Nephron progenitor cell (in vitro differentiated cells): ENCODE measurements at regions not wholly inside any gene's neighbourhood (a gene's known extent, or its start where the extent isn't known, plus 50 kb on each side); places are given as distances from the start of the nearest gene placed in this dataset.

Source experiments
- DNase-seq: peaks from one replicate; pipeline ENCODE4 v3.0.0; 2021
- H3K27ac Mint-ChIP-seq: 2 replicates; pipeline ENCODE4 v1.8.0; 2021; ENCODE audit warnings: mild to moderate bottlenecking, moderate library complexity, mixed read lengths
- H3K27me3 Mint-ChIP-seq: 2 replicates; pipeline ENCODE4 v1.8.0; 2021; ENCODE audit warnings: mild to moderate bottlenecking, low read depth, mixed read lengths; ENCODE audit not compliant: poor library complexity
- H3K36me3 Mint-ChIP-seq: 2 replicates; pipeline ENCODE4 v1.8.0; 2021; ENCODE audit warnings: low read depth, mixed read lengths
- H3K4me1 Mint-ChIP-seq: 2 replicates; pipeline ENCODE4 v1.8.0; 2021; ENCODE audit warnings: mixed read lengths
- H3K4me3 Mint-ChIP-seq: 2 replicates; pipeline ENCODE4 v1.8.0; 2021; ENCODE audit warnings: mild to moderate bottlenecking, moderate library complexity, mixed read lengths
- H3K9me3 Mint-ChIP-seq: 2 replicates; pipeline ENCODE4 v1.8.0; 2021; ENCODE audit warnings: mild to moderate bottlenecking, moderate library complexity, mixed read lengths
- TF ChIP-seq, protein P1 (sequence below): fragments of 200-600 bp; sonication (generic); IDR thresholded peaks from 2 replicates; pipeline ENCODE4 v1.5.0; 2021; ENCODE audit warnings: antibody characterized with exemption

DNA sequence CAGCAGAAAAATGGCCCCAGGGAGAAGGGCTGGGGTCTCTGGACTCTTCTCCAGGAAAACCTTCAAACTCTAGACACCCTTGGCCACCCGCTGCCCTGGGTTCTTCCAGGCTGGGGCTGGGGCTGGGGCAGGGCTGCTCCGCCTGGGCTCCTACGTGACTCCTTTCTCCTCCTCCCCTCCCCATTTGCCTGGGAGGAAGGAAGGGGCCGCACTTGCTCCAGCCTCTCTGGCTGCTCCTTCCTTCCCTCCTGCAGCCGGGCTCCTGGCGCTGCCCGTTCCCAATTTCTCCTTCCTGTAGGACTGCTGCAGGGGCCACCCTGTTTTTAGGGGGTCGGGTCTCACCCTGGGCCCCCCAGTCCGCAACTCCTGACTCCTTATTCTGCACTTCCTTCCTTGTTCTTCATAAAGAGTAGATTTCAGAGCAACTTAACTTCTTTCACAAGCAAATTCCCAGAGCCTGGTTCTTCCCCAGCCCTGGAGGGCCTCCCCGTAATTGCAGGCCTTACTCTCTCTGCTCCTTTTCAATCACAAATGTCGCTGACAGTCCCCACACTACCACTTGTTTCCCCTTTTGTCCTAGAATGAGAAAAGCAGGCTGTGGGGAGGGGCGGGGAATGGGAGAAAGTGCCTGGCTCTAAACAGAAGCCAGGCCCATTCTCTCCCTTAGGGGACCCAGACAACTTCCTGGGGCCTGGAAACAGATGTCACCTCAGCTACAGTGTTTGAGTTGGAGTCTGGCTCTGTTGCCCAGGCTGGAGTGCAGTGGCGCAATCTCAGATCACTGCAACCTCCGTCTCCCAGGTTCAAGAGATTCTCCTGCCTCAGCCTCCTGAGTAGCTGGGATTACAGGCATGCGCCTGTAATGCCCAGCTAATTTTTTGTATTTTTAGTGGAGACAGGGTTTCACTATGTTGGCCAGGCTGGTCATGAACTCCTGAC is 137.8 kb downstream of the ENGASE start:
- TF ChIP-seq, protein P1, sequence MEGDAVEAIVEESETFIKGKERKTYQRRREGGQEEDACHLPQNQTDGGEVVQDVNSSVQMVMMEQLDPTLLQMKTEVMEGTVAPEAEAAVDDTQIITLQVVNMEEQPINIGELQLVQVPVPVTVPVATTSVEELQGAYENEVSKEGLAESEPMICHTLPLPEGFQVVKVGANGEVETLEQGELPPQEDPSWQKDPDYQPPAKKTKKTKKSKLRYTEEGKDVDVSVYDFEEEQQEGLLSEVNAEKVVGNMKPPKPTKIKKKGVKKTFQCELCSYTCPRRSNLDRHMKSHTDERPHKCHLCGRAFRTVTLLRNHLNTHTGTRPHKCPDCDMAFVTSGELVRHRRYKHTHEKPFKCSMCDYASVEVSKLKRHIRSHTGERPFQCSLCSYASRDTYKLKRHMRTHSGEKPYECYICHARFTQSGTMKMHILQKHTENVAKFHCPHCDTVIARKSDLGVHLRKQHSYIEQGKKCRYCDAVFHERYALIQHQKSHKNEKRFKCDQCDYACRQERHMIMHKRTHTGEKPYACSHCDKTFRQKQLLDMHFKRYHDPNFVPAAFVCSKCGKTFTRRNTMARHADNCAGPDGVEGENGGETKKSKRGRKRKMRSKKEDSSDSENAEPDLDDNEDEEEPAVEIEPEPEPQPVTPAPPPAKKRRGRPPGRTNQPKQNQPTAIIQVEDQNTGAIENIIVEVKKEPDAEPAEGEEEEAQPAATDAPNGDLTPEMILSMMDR, result no peak
- no peak for DNase-seq
- H3K27me3 Mint-ChIP-seq, result peaks cover 38% of the 10 kb centered on the region
- H3K4me3 Mint-ChIP-seq, result no peak overlapping the region
- no peaks in the 10 kb centered on the region for H3K36me3 Mint-ChIP-seq
- H3K4me1 Mint-ChIP-seq, result peaks cover 41% of the 10 kb centered on the region
- peak overlapping the region; percentile 37 for H3K27ac Mint-ChIP-seq
- peaks cover 3% of the 10 kb centered on the region for H3K9me3 Mint-ChIP-seq

DNA sequence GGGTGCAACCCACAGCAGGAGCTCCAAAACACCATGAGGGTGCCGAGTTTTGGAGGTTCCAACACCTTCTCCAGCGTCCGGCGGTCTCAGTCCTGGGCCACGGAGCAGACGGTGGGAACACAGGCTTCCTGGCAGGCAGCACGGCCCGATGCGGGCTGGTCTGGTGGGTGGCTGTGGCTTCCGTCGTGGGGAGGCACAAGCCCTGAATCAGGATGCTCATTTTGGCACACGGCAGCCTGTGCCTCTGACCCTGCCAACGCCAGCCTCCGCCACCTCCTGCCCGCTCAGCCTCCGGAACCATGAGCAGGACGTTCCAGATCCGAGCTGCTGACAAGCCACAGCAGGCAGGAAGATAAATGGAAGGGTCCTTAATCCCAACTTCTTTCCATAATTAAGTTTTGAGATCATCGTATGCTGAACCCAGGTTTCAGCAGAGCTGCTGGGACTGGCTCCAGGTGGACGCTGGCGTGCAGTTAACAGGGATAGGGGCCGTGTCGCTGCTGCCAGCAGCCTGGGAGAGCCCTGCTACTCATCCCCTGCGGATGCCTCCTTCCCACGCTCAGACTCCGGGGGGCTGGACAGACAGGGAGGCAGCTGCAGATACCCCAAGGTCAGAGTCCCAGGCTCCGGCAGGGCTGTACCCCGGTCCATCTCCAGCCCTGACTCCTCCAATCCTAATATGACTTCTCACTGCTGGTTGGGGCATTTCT is 136.6 kb downstream of the ENGASE start:
- Mint-ChIP-seq H3K36me3 (no peaks in the 10 kb centered on the region), H3K4me1 (peaks cover 37% of the 10 kb centered on the region), H3K4me3 (no peak overlapping the region), H3K27ac (no peak overlapping the region), H3K9me3 (peaks cover 3% of the 10 kb centered on the region), H3K27me3 (peaks cover 42% of the 10 kb centered on the region)
- TF ChIP-seq, protein P1, result no peak
- DNase-seq, result no peak

DNA sequence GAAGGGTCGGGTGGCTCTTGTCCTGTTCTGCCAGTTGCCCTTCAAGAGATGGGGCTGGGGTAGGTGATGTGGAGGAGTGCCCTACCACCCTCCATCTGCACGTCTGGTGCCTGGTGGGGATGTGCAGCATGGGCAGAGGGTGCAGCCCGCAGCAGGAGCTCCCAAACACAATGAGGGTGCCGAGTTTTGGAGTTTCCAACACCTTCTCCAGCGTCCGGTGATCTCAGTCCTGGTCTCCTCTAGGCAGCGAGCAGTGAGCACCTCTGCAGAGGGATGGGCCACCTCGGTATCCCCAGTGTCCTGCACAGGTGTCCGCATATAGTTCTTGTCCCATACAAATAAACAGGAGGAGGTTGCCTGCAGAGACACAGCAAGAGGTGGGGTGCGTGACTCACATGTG is 136.0 kb downstream of the ENGASE start:
- peaks cover 42% of the 10 kb centered on the region for H3K27me3 Mint-ChIP-seq

DNA sequence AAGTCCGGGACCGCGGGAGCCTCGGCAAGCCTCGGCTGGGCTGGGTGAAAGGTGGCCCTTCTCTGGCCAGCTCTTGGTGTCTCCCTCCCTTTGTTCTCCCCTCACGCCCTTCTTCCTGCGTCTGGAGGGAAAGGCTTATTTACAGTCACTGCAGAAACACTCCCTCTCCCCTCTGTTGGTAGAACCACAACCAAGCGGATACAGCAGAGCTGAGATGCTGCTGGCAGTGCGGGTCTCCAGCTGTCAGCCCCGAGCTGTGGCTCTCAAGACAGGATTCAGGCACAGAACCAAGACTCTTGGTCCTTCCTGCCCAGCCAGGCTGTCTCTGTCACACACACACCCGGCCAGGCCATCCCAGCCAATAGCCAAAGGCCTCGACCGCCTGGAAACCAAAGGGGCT is 133.3 kb downstream of the ENGASE start:
- TF ChIP-seq, protein P1, result no peak
- Mint-ChIP-seq H3K27ac (no peak overlapping the region), H3K9me3 (peaks cover 3% of the 10 kb centered on the region), H3K27me3 (peaks cover 54% of the 10 kb centered on the region), H3K36me3 (no peaks in the 10 kb centered on the region), H3K4me3 (no peak overlapping the region), H3K4me1 (peaks cover 12% of the 10 kb centered on the region)
- no peak for DNase-seq

More for the DNA sequence above, 136.0 kb downstream of the ENGASE start:
- Mint-ChIP-seq H3K4me3 (no peak overlapping the region), H3K27ac (no peak overlapping the region), H3K36me3 (no peaks in the 10 kb centered on the region), H3K4me1 (peaks cover 37% of the 10 kb centered on the region), H3K9me3 (peaks cover 3% of the 10 kb centered on the region)
- TF ChIP-seq, protein P1, result no peak
- no peak for DNase-seq

DNA sequence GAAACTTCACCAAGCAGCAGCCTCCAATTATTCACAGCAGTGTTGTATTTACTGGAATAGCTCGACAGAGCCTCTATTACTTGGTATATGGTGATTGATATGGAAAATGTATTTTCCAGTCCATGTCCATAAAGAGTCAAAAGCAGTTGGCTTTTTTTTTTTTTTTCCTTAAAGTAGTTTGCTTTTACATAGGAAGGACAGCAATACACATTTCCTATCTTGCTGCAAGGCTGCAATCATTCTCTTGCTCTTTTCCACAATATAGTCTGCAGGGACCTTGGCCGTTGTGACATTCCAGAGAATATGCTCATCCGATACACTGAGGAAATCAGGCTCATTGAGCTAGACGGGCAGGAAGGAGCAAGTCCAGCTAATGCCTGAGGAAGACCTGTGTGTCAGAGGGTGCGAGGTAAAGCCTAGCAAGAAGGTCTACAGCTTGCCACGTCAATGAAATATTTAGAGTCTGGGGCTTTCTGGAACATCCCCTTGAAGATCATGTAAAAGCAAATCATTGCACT is 131.1 kb downstream of the ENGASE start:
- Mint-ChIP-seq H3K27me3 (peaks cover 64% of the 10 kb centered on the region), H3K36me3 (no peaks in the 10 kb centered on the region)

More for the DNA sequence above, 131.1 kb downstream of the ENGASE start:
- Mint-ChIP-seq H3K4me3 (no peak overlapping the region), H3K9me3 (peaks cover 3% of the 10 kb centered on the region), H3K4me1 (peaks cover 26% of the 10 kb centered on the region), H3K27ac (no peak overlapping the region)
- TF ChIP-seq, protein P1, result no peak
- DNase-seq, result no peak
